Glutamatergic neuron (in vitro differentiated cells): ENCODE measurements at regions not wholly inside any gene's neighbourhood (a gene's known extent, or its start where the extent isn't known, plus 50 kb on each side); places are given as distances from the start of the nearest gene placed in this dataset.

Experiments
- DNase-seq: peaks from one replicate; pipeline ENCODE4 v3.0.0; 2022
- H3K27ac Mint-ChIP-seq: one replicate; pipeline ENCODE4 v1.8.0; 2020; ENCODE audit warnings: mild to moderate bottlenecking, mixed read lengths, inconsistent platforms; ENCODE audit not compliant: unreplicated experiment
- H3K27me3 Mint-ChIP-seq: one replicate; pipeline ENCODE4 v1.8.0; 2020; ENCODE audit warnings: mild to moderate bottlenecking, moderate library complexity, mixed read lengths, inconsistent platforms; ENCODE audit not compliant: unreplicated experiment
- H3K36me3 Mint-ChIP-seq: one replicate; pipeline ENCODE4 v1.8.0; 2020; ENCODE audit warnings: mild to moderate bottlenecking, mixed read lengths, inconsistent platforms; ENCODE audit not compliant: unreplicated experiment
- H3K4me1 Mint-ChIP-seq: one replicate; pipeline ENCODE4 v1.8.0; 2020; ENCODE audit warnings: mild to moderate bottlenecking, low read depth, mixed read lengths, inconsistent platforms; ENCODE audit not compliant: unreplicated experiment
- H3K4me3 Mint-ChIP-seq: one replicate; pipeline ENCODE4 v1.8.0; 2020; ENCODE audit warnings: mild to moderate bottlenecking, mixed read lengths, inconsistent platforms; ENCODE audit not compliant: unreplicated experiment
- H3K9me3 Mint-ChIP-seq: one replicate; pipeline ENCODE4 v1.8.0; 2020; ENCODE audit warnings: mild to moderate bottlenecking, moderate library complexity, mixed read lengths, inconsistent platforms; ENCODE audit not compliant: unreplicated experiment
- CTCF ChIP-seq: fragments of 200-600 bp; sonication (generic); IDR thresholded peaks from one replicate; pipeline ENCODE4 v1.5.0; 2021; ENCODE audit not compliant: partially characterized antibody, unreplicated experiment

GRCh38 chr1:59110271-59110670, 186.6 kb upstream of the FGGY start:
- H3K4me1 Mint-ChIP-seq, result peaks cover 9% of the 10 kb centered on the region
- no peak overlapping the region for H3K4me3 Mint-ChIP-seq
- TF ChIP-seq CTCF, result no peak
- H3K27ac Mint-ChIP-seq, result no peak overlapping the region
- no peak for DNase-seq
- H3K9me3 Mint-ChIP-seq, result no peaks in the 10 kb centered on the region
- peaks cover 3% of the 10 kb centered on the region for H3K27me3 Mint-ChIP-seq
- H3K36me3 Mint-ChIP-seq, result no peaks in the 10 kb centered on the region

- H3K27me3 Mint-ChIP-seq, result no peaks in the 10 kb centered on the region
- no peaks in the 10 kb centered on the region for H3K36me3 Mint-ChIP-seq
- H3K9me3 Mint-ChIP-seq, result no peaks in the 10 kb centered on the region
- DNase-seq, result no peak
- H3K4me3 Mint-ChIP-seq, result no peak overlapping the region
- H3K27ac Mint-ChIP-seq, result no peak overlapping the region
- TF ChIP-seq CTCF, result no peak
- no peaks in the 10 kb centered on the region for H3K4me1 Mint-ChIP-seq
These were observed 182.9 kb upstream of the FGGY start for GRCh38 chr1:59113876-59114457.

- no peaks in the 10 kb centered on the region for H3K36me3 Mint-ChIP-seq
- no peaks in the 10 kb centered on the region for H3K27me3 Mint-ChIP-seq
- H3K9me3 Mint-ChIP-seq, result no peaks in the 10 kb centered on the region
- TF ChIP-seq CTCF, result no peak
- no peaks in the 10 kb centered on the region for H3K4me1 Mint-ChIP-seq
- DNase-seq, result no peak
- no peak overlapping the region for H3K4me3 Mint-ChIP-seq
- H3K27ac Mint-ChIP-seq, result no peak overlapping the region
These were observed 181.0 kb upstream of the FGGY start for GRCh38 chr1:59115865-59116264.

GRCh38 chr1:59116920-59117542, 179.9 kb upstream of the FGGY start:
- no peaks in the 10 kb centered on the region for H3K4me1 Mint-ChIP-seq
- no peak overlapping the region for H3K27ac Mint-ChIP-seq

More at GRCh38 chr1:59116920-59117542, 179.9 kb upstream of the FGGY start:
- H3K9me3 Mint-ChIP-seq, result no peaks in the 10 kb centered on the region
- no peaks in the 10 kb centered on the region for H3K27me3 Mint-ChIP-seq
- H3K4me3 Mint-ChIP-seq, result no peak overlapping the region
- no peak for DNase-seq
- TF ChIP-seq CTCF, result no peak
- no peaks in the 10 kb centered on the region for H3K36me3 Mint-ChIP-seq
